ENCODE measurements at regions not wholly inside any gene's neighbourhood (a gene's known extent, or its start where the extent isn't known, plus 50 kb on each side); places are given as distances from the start of the nearest gene placed in this dataset.

DNA sequence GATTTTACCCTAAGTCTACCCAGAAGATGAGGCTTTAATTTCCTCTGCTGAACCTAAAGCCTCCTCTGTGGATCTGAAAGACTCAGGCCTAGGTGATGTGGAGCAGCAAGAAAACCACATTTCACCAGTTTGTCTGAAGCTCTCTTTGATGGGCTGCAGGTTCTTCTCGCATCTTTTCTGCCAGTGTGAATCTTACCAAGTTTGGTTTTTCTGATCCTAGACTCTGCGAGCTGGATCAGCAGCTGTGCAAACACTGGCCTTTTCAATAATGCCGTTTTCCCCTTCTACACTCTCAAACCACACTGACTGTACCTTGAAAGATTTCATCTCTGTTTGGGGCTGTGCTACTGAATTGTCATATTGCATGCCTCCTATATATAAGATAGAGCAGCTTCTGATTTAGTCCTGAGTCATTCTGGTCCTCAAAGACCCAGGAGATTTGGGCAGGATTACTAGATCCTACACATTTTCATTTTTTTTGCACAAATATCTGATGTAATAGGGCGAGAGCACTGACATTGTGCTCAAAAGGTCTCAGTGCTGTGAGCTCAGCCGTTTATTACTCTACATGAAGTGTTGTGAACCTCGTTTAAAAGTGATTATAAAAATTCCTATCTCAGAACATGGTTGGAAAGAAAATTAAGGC lies 133.6 kb upstream of the FAM9C start:
- ATAC-seq = no peak
- no peak for TF ChIP-seq CTCF (IDR thresholded peaks at IDR 0.05)

GRCh38 chrX:13175056-13175455 lies 130.6 kb upstream of the FAM9C start:
- intact Hi-C loops (cut with DNase I) = no loop called here
- H3K4me1 ChIP-seq = no peaks in the 10 kb centered on the region
- no peak overlapping the region for H3K27ac ChIP-seq
- no peak for TF ChIP-seq CTCF (IDR thresholded peaks at IDR 0.05)
- WGBS, 3 donors = 85 to 96% (median 88%) methylated on average over 2 of the region's 2 CpGs
- ATAC-seq (no peak), DNase-seq (no peak)
- no peaks in the 10 kb centered on the region for H3K9me3 ChIP-seq
- H3K36me3 ChIP-seq (ENCODE audit: insufficient read depth in 1 of 2, low read depth in 1 of 2) = no peaks in the 10 kb centered on the region
- H3K4me3 ChIP-seq = no peak overlapping the region
- H3K27me3 ChIP-seq (ENCODE audit: insufficient read depth in 3 of 3, low read length in 2 of 3) = peaks cover 0 to 4% (median 0%) of the 10 kb centered on the region in 3 donors

More for the DNA sequence above, 133.6 kb upstream of the FAM9C start:
- Histone ChIP-seq H3K4me3 (no peak overlapping the region), H3K36me3 (ENCODE audit: insufficient read depth in 1 of 2, low read depth in 1 of 2) (no peaks in the 10 kb centered on the region), H3K27ac (no peak overlapping the region), H3K4me1 (no peaks in the 10 kb centered on the region), H3K27me3 (ENCODE audit: insufficient read depth in 3 of 3, low read length in 2 of 3) (peaks cover 0 to 4% (median 0%) of the 10 kb centered on the region in 3 donors), H3K9me3 (no peaks in the 10 kb centered on the region)
- 67 to 79% (median 79%) methylated on average over 6 of the region's 6 CpGs for WGBS, 3 donors
- intact Hi-C loops (cut with DNase I) = no loop called here
- DNase-seq = no peak

DNA sequence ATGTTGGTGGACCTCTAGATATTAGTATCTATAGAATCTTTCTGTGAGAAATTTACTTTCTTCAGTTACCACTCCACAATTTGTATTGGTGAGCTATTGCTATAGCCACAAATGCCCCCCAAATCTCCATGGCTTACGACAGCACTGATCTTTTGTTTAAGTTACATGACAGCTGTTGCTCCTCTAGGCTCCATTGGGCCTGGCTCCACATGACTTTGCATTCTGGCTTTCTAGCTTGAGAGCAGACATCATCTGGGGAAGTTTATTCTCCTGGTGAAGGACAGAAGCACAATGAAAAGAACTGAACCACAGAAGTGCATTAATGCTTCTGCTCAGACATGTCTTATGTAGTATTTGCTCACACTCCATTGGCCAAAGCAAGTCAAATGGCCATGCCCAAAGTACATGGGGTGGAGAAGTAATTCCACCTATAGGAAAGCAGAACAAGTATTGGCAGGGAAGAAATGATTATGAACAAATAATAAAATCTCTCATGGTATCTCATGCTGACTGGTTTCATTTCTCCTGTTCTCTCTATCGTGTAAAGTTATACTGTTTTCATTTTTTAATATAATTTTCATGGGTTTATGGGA lies 126.6 kb upstream of the FAM9C start:
- H3K27me3 ChIP-seq (ENCODE audit: insufficient read depth in 3 of 3, low read length in 2 of 3) = peaks cover 0 to 4% (median 0%) of the 10 kb centered on the region in 3 donors
- no peaks in the 10 kb centered on the region for H3K9me3 ChIP-seq
- H3K36me3 ChIP-seq (ENCODE audit: insufficient read depth in 1 of 2, low read depth in 1 of 2) = no peaks in the 10 kb centered on the region
- DNase-seq (no peak), ATAC-seq (no peak)
- H3K4me3 ChIP-seq = no peak overlapping the region
- 75 to 83% (median 80%) methylated on average over 2 of the region's 2 CpGs for WGBS, 3 donors
- no peaks in the 10 kb centered on the region for H3K4me1 ChIP-seq
- intact Hi-C loops (cut with DNase I) = no loop called here
- no peak for TF ChIP-seq CTCF (IDR thresholded peaks at IDR 0.05)
- H3K27ac ChIP-seq = no peak overlapping the region

GRCh38 chrX:13169684-13170083 lies 125.3 kb upstream of the FAM9C start:
- intact Hi-C loops (cut with DNase I) = no loop called here
- 97 to 100% (median 98%) methylated on average over 2 of the region's 2 CpGs for WGBS, 3 donors
- no peak for DNase-seq
- no peaks in the 10 kb centered on the region for H3K4me1 ChIP-seq
- no peaks in the 10 kb centered on the region for H3K9me3 ChIP-seq
- H3K36me3 ChIP-seq (ENCODE audit: insufficient read depth in 1 of 2, low read depth in 1 of 2) = no peaks in the 10 kb centered on the region
- H3K4me3 ChIP-seq = no peak overlapping the region
- no peaks in the 10 kb centered on the region for H3K27me3 ChIP-seq (ENCODE audit: insufficient read depth in 3 of 3, low read length in 2 of 3)
- TF ChIP-seq CTCF (IDR thresholded peaks at IDR 0.05) = no peak
- no peak overlapping the region for H3K27ac ChIP-seq
- no peak for ATAC-seq

GRCh38 chrX:13168269-13168668 lies 123.8 kb upstream of the FAM9C start:
- no peak for ATAC-seq
- H3K4me1 ChIP-seq = no peaks in the 10 kb centered on the region
- no peak for TF ChIP-seq CTCF (IDR thresholded peaks at IDR 0.05)
- H3K27me3 ChIP-seq (ENCODE audit: insufficient read depth in 3 of 3, low read length in 2 of 3) = no peaks in the 10 kb centered on the region
- H3K4me3 ChIP-seq = no peak overlapping the region
- H3K9me3 ChIP-seq = no peaks in the 10 kb centered on the region
- DNase-seq = no peak
- intact Hi-C loops (cut with DNase I) = no loop called here
- 59 to 75% (median 71%) methylated on average over 5 of the region's 5 CpGs for WGBS, 3 donors
- no peaks in the 10 kb centered on the region for H3K36me3 ChIP-seq (ENCODE audit: insufficient read depth in 1 of 2, low read depth in 1 of 2)
- H3K27ac ChIP-seq = peak overlapping the region; percentile 48

Data from psoas muscle (tissue), 7 donors.